GM21381 (cell line): ENCODE measurements at regions not wholly inside any gene's neighbourhood (a gene's known extent, or its start where the extent isn't known, plus 50 kb on each side); places are given as distances from the start of the nearest gene placed in this dataset.

Experiments
- ATAC-seq: cut with Tn5 transposase; IDR thresholded peaks from one replicate; pipeline ENCODE4 v1.9.1; 2021; ENCODE audit warnings: mild to moderate bottlenecking, moderate library complexity; ENCODE audit not compliant: unreplicated experiment

GRCh38 chr13:68064001-68064770 lies 834.0 kb upstream of the PCDH9 start:
- ATAC-seq = no peak

GRCh38 chr13:68063181-68063580 lies 833.0 kb upstream of the PCDH9 start:
- no peak for ATAC-seq

- ATAC-seq = no peak
Observed at GRCh38 chr13:68057836-68058235, 827.7 kb upstream of the PCDH9 start.

GRCh38 chr13:68056816-68057710 lies 826.9 kb upstream of the PCDH9 start:
- no peak for ATAC-seq

GRCh38 chr13:68051910-68052309 lies 821.8 kb upstream of the PCDH9 start:
- ATAC-seq = no peak

GRCh38 chr13:68050761-68051160 lies 820.6 kb upstream of the PCDH9 start:
- ATAC-seq = no peak

GRCh38 chr13:68048802-68049359 lies 818.7 kb upstream of the PCDH9 start:
- ATAC-seq = no peak

GRCh38 chr13:68047889-68048288 lies 817.8 kb upstream of the PCDH9 start:
- no peak for ATAC-seq

GRCh38 chr13:68046903-68047302 lies 816.8 kb upstream of the PCDH9 start:
- ATAC-seq = no peak

GRCh38 chr13:68030152-68030809 lies 800.1 kb upstream of the PCDH9 start:
- ATAC-seq = no peak

GRCh38 chr13:68028701-68029100 lies 798.6 kb upstream of the PCDH9 start:
- ATAC-seq = no peak

GRCh38 chr13:68027306-68027705 lies 797.2 kb upstream of the PCDH9 start:
- no peak for ATAC-seq

GRCh38 chr13:68026077-68026476 lies 795.9 kb upstream of the PCDH9 start:
- ATAC-seq = no peak

GRCh38 chr13:68025604-68026003 lies 795.5 kb upstream of the PCDH9 start:
- no peak for ATAC-seq

- no peak for ATAC-seq
Observed at GRCh38 chr13:68023838-68024581, 793.9 kb upstream of the PCDH9 start.

GRCh38 chr13:68019901-68020300 lies 789.8 kb upstream of the PCDH9 start:
- no peak for ATAC-seq

GRCh38 chr13:68009546-68009945 lies 779.4 kb upstream of the PCDH9 start:
- ATAC-seq = no peak

- ATAC-seq = no peak
Observed at GRCh38 chr13:68007576-68007975, 777.4 kb upstream of the PCDH9 start.

GRCh38 chr13:67996101-67996500 lies 766.0 kb upstream of the PCDH9 start:
- no peak for ATAC-seq

GRCh38 chr13:67990868-67991267 lies 760.7 kb upstream of the PCDH9 start:
- no peak for ATAC-seq

GRCh38 chr13:67986234-67986633 lies 756.1 kb upstream of the PCDH9 start:
- no peak for ATAC-seq
